ENCODE measurements at regions not wholly inside any gene's neighbourhood (a gene's known extent, or its start where the extent isn't known, plus 50 kb on each side); places are given as distances from the start of the nearest gene placed in this dataset.

DNA sequence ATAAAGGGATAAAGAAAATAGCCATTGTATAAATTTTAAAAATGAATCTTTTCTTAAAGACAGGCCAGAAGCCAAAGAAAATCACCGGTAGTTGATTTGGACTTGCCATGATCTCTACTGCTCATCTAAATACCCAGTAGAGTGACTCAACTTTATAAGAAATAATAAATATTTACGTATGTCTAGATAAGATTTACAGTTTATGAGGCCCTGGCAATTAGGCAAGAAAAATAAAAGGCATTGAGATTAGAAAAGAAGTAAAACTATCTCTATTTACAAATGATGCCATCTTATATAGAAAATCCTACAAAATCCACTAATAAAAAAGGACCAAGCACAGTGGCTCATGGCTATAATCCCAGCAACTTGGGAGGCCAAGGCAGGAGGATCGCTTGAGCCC lies 765.5 kb upstream of the HTR2C start:
- TF ChIP-seq, protein P1, sequence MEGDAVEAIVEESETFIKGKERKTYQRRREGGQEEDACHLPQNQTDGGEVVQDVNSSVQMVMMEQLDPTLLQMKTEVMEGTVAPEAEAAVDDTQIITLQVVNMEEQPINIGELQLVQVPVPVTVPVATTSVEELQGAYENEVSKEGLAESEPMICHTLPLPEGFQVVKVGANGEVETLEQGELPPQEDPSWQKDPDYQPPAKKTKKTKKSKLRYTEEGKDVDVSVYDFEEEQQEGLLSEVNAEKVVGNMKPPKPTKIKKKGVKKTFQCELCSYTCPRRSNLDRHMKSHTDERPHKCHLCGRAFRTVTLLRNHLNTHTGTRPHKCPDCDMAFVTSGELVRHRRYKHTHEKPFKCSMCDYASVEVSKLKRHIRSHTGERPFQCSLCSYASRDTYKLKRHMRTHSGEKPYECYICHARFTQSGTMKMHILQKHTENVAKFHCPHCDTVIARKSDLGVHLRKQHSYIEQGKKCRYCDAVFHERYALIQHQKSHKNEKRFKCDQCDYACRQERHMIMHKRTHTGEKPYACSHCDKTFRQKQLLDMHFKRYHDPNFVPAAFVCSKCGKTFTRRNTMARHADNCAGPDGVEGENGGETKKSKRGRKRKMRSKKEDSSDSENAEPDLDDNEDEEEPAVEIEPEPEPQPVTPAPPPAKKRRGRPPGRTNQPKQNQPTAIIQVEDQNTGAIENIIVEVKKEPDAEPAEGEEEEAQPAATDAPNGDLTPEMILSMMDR (conservative IDR thresholded peaks at IDR 0.05; ENCODE audit: low read length) = no peak
- no peak for TF ChIP-seq EZH2phosphoT487 (IDR thresholded peaks at IDR 0.05; ENCODE audit: borderline replicate concordance, low read depth, low read length)

Data from OCI-LY7 (cell line).